ENCODE measurements at regions not wholly inside any gene's neighbourhood (a gene's known extent, or its start where the extent isn't known, plus 50 kb on each side); places are given as distances from the start of the nearest gene placed in this dataset.
A peak's percentile ranks its signal among the peaks of the same experiment; 100 is the strongest.

- no peak for DNase-seq (ENCODE audit: extremely low read depth in 1 of 2, low read depth in 1 of 2)
These were observed 50.2 kb upstream of the SDK2 start for GRCh38 chr17:73694491-73694890.

- no peak for DNase-seq (ENCODE audit: extremely low read depth in 1 of 2, low read depth in 1 of 2)
These were observed 50.9 kb upstream of the SDK2 start for GRCh38 chr17:73695035-73695738.

- DNase-seq (ENCODE audit: extremely low read depth in 1 of 2, low read depth in 1 of 2), result no peak
These were observed 52.0 kb upstream of the SDK2 start for GRCh38 chr17:73696251-73696650.

- no peak for DNase-seq (ENCODE audit: extremely low read depth in 1 of 2, low read depth in 1 of 2)
These were observed 53.6 kb upstream of the SDK2 start for GRCh38 chr17:73697872-73698271.

- no peak for DNase-seq (ENCODE audit: extremely low read depth in 1 of 2, low read depth in 1 of 2)
These were observed 54.7 kb upstream of the SDK2 start for GRCh38 chr17:73698966-73699365.

GRCh38 chr17:73701701-73702100 lies 57.5 kb upstream of the SDK2 start:
- DNase-seq (ENCODE audit: extremely low read depth in 1 of 2, low read depth in 1 of 2), result no peak

GRCh38 chr17:73703192-73703591 lies 58.9 kb upstream of the SDK2 start:
- DNase-seq (ENCODE audit: extremely low read depth in 1 of 2, low read depth in 1 of 2), result no peak

GRCh38 chr17:73703917-73704316 lies 59.7 kb upstream of the SDK2 start:
- no peak for DNase-seq (ENCODE audit: extremely low read depth in 1 of 2, low read depth in 1 of 2)

- DNase-seq (ENCODE audit: extremely low read depth in 1 of 2, low read depth in 1 of 2), result no peak
These were observed 61.3 kb upstream of the SDK2 start for GRCh38 chr17:73705594-73705993.

- DNase-seq (ENCODE audit: extremely low read depth in 1 of 2, low read depth in 1 of 2), result no peak
These were observed 62.2 kb upstream of the SDK2 start for GRCh38 chr17:73706428-73706827.

- DNase-seq (ENCODE audit: extremely low read depth in 1 of 2, low read depth in 1 of 2), result no peak
These were observed 62.6 kb upstream of the SDK2 start for GRCh38 chr17:73706858-73707257.

GRCh38 chr17:73707358-73707757 lies 63.1 kb upstream of the SDK2 start:
- DNase-seq (ENCODE audit: extremely low read depth in 1 of 2, low read depth in 1 of 2), result no peak

GRCh38 chr17:73710095-73710592 lies 65.9 kb upstream of the SDK2 start:
- DNase-seq (ENCODE audit: extremely low read depth in 1 of 2, low read depth in 1 of 2), result peak; percentile 28 to 53

- DNase-seq (ENCODE audit: extremely low read depth in 1 of 2, low read depth in 1 of 2), result no peak
These were observed 66.9 kb upstream of the SDK2 start for GRCh38 chr17:73711184-73711583.

- DNase-seq (ENCODE audit: extremely low read depth in 1 of 2, low read depth in 1 of 2), result no peak
These were observed 67.7 kb upstream of the SDK2 start for GRCh38 chr17:73711916-73712315.

- DNase-seq (ENCODE audit: extremely low read depth in 1 of 2, low read depth in 1 of 2), result no peak
These were observed 68.9 kb upstream of the SDK2 start for GRCh38 chr17:73713136-73713535.

GRCh38 chr17:73715769-73716168 lies 71.5 kb upstream of the SDK2 start:
- DNase-seq (ENCODE audit: extremely low read depth in 1 of 2, low read depth in 1 of 2), result no peak

GRCh38 chr17:73717690-73718089 lies 73.4 kb upstream of the SDK2 start:
- no peak for DNase-seq (ENCODE audit: extremely low read depth in 1 of 2, low read depth in 1 of 2)

GRCh38 chr17:73718362-73718761 lies 74.1 kb upstream of the SDK2 start:
- no peak for DNase-seq (ENCODE audit: extremely low read depth in 1 of 2, low read depth in 1 of 2)

GRCh38 chr17:73718912-73719311 lies 74.7 kb upstream of the SDK2 start:
- DNase-seq (ENCODE audit: extremely low read depth in 1 of 2, low read depth in 1 of 2), result no peak

- DNase-seq (ENCODE audit: extremely low read depth in 1 of 2, low read depth in 1 of 2), result no peak
These were observed 75.4 kb upstream of the SDK2 start for GRCh38 chr17:73719588-73720071.

- no peak for DNase-seq (ENCODE audit: extremely low read depth in 1 of 2, low read depth in 1 of 2)
These were observed 76.1 kb upstream of the SDK2 start for GRCh38 chr17:73720187-73720834.
